ENCODE measurements at regions not wholly inside any gene's neighbourhood (a gene's known extent, or its start where the extent isn't known, plus 50 kb on each side); places are given as distances from the start of the nearest gene placed in this dataset.

GRCh38 chr10:64081947-64082482, 560.8 kb downstream of the REEP3 start:
- TF ChIP-seq CTCF (IDR thresholded peaks at IDR 0.05): no peak
- TF ChIP-seq POLR2A (IDR thresholded peaks at IDR 0.05): no peak
- no peak for TF ChIP-seq EP300 (IDR thresholded peaks at IDR 0.05)
